Left forelimb (tissue), 1 donor: ENCODE measurements at regions not wholly inside any gene's neighbourhood (a gene's known extent, or its start where the extent isn't known, plus 50 kb on each side); places are given as distances from the start of the nearest gene placed in this dataset.
"Not testable (repeated sequence)": the region's sequence is repeated elsewhere in the genome, so short reads cannot be mapped to it uniquely, and the experiment has no call there.

ENCODE experiments used
- DNase-seq: peaks from one replicate; pipeline ENCODE4 v3.0.0-alpha.2; 2018; ENCODE audit warnings: low spot score

DNA sequence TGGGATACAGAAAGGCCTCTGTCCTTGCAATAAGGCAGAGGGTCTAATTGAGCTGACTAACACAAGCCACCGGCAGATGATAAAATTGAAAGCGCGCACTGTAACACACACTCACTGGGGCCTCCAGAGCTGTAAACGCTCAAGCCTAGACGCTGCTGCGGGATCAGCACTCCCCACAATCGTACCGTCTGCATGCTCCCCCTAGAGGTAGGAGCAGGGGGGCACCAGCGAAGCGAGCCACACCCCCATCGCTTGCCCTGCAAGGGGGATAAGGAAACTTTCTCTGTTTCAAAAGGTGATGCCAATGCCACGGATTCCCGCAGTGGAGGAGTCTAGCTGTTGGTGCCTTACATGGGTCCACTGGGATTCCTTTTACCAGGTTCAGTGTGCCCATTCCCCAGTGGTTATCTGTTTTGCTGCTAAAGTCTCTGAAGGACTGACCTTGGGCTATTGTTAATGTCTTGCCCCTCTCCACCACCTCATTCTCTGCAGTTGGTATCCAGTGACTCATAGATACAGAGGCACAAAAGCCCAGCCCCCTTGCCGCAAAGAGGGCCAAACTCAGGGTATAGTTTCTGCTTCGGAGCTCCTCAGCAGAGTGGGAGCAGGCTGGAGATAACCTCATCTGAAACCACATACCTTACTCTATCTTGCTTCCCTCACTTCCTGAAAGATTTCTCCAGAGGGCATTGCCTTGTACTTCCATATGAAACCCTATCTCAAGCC is 139.3 kb upstream of the KBTBD8 start:
- DNase-seq, result no peak

- no peak for DNase-seq
These were observed 137.3 kb upstream of the KBTBD8 start for GRCh38 chr3:66860771-66861170.

GRCh38 chr3:66863205-66864111 is 134.6 kb upstream of the KBTBD8 start:
- DNase-seq, result no peak

DNA sequence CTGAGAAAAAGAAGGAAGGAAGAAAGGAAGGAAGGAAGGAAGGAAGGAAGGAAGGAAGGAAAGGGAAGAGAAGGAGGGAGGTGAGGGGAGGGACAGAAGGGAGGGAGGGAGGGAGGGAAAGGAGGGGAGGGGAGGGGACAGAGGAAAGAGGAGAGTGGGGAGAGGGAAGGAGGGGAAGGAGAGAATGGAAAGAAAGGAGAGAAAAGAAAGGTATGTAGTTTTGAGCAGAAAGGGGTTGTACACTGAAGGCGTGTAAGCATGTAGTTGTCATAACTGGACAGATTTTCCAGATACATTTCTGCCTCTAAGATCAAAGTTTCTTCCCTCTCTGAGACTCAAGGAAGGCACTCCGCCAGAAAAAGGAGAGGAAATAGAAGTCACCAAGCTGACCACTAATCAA is 113.4 kb upstream of the KBTBD8 start:
- no peak for DNase-seq

DNA sequence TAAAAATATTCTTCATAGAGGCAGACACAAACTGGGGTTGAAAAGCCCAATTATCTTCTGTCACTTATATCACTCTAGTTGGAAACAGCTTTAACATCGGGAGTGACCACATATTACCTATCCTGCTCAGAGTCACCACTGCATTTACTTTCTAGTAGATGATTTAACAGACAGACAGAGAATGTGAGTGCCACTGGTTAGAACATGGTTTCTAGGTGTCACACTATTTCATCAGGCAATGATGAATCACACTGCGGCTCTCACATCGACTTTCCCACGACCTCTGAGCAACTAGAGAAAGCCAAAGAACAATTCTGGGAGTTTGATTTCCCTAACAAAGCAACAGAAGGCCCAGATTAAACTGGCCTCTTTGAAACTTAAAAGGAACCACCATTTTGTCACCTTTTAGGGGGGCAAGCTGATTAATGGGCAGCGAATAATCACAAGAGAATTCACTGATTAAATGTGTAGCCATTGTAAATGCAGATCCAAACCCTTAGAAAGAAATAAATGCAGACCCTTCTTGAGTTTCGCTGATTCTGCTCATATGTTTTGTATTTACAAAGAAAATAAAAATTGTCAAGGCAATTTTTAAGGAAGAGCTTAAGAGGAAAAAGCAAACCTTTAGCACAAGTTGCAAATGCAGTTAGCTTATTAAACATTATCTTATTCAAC is 112.6 kb upstream of the KBTBD8 start:
- DNase-seq, result no peak

- DNase-seq, result no peak
These were observed 108.2 kb upstream of the KBTBD8 start for GRCh38 chr3:66889750-66890494.

- DNase-seq, result no peak
These were observed 100.0 kb upstream of the KBTBD8 start for GRCh38 chr3:66898155-66898554.

DNA sequence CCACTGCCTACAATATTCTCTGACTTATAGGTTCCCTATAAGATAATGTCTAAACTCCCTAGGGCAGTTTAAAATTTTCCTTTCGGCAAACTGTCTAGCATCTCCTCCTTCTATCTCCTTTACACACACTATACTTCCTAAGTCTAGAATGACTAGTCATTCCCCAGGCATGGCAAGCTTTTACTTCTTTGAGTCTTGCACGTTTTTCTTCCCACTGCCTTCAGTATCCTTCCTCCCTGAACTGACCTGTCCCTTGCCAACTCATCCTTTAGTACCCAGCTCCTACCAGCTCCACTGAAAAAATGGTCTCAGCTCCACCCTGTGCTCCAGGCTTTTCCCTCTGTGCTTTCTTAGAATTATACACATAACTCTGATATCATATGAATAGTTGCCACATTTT is 93.8 kb upstream of the KBTBD8 start:
- no peak for DNase-seq

DNA sequence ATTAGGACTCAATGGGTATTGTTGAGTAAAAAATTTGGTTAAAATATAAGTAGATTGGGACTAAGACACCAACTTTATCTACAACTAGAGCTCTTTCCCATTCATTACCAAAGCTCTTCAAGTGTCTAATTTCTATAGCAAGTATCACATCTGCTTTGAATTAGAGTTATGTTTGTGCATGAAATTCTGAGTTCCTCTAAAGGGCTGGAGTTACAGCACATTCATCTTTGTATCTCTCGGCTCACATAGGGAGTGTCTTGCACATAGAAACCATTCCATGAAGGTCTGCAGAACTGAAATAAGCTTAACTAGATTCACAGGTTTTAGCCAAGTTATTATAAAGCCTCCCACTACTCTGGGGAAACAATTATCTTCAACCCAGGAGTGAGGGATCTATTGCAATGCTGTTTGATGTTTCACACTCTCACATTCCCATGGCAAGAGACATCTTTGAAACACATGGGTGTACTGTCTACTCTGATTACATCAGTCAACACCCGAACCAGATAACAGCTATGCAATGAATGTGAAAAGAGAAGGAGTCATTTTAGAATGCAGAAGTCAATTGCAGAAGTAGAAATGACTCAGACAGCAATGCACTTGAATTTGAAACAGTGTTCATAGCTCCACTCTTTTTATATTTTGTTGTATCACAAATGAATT is 93.1 kb upstream of the KBTBD8 start:
- no peak for DNase-seq

GRCh38 chr3:66907136-66907535 is 91.0 kb upstream of the KBTBD8 start:
- DNase-seq, result no peak

DNA sequence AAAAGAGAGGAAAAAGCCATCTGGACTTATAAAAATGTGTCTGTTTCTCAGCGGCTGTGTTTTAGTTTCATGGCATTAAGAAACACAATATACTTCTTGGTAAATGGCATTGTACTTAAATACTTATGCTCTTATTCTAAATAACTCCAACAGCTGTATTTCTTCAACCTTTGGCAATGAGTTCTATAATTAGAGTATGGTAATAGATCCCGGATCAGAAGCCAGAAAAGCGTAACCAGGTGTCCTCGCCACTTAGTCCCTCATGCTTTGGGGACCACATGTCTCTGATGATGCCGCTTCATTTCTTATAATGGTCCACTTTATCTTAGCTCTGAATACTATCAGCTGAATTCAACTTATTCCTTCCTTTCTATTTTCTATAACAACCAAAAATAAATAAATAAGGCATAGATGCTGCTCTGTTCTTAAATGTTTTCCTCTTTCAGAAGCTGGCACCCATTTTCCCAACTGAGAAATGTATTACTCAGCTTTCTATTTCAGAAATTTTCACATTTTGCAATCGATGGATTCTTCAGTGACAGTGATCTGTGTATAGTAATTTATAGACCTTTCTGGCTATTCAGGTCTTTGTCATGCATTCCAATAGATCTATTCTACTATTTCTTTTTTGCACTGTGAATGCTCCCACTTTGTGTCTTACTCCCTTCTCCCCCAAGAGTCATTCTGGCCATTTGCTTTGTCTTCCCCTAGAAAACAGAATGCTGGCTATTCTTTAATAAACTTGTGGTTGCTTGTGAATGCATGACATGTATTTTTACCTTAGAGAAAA is 87.6 kb upstream of the KBTBD8 start:
- no peak for DNase-seq

GRCh38 chr3:66912306-66912705 is 85.8 kb upstream of the KBTBD8 start:
- DNase-seq, result no peak

GRCh38 chr3:66922058-66922457 is 76.0 kb upstream of the KBTBD8 start:
- no peak for DNase-seq

- no peak for DNase-seq
These were observed 74.1 kb upstream of the KBTBD8 start for GRCh38 chr3:66923969-66924368.

- no peak for DNase-seq
These were observed 69.9 kb upstream of the KBTBD8 start for GRCh38 chr3:66928252-66928651.

GRCh38 chr3:66931291-66931690 is 66.8 kb upstream of the KBTBD8 start:
- no peak for DNase-seq

DNA sequence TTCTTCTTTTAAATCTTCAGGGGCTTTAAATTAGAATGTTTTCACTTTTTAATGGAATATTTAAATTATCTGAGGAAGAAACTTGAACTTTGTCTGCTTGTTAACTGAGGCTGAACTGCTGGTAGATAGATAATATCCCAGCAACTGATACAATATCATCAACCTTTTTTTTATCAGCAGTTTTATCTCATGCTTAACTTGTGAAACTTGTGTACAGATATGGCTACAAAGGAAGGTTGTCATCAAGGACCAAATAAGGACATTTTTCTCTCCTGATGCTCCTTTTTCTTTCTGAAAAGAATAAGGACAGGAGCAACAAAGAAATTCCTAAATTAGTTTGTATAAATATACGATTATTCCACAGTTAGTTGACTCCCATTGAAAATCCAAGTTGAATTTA is 66.4 kb upstream of the KBTBD8 start:
- no peak for DNase-seq

- DNase-seq, result no peak
These were observed 64.9 kb upstream of the KBTBD8 start for GRCh38 chr3:66933233-66933632.

- no peak for DNase-seq
These were observed 64.1 kb upstream of the KBTBD8 start for GRCh38 chr3:66934041-66934440.

DNA sequence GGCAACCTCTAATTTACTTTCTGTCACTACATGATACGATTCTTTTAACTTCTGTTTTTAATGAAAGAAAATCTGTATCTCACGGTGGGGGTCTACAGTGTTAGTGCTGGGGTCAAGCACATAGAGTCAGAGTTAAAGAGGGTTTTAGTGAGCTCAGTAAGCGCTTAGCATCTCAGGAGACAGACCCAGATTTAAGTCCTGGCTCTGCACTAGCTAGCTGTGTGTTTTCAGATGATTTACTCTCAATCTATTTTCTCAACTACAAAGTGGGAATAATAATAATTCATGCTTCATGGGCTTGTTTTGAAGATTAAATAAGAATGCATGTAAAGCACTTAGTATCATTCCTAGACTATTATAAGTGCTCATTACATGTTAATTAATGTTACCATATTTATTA is 63.4 kb upstream of the KBTBD8 start:
- no peak for DNase-seq

- DNase-seq, result not testable (repeated sequence)
These were observed 61.1 kb upstream of the KBTBD8 start for GRCh38 chr3:66937041-66937440.
